Adrenal gland (tissue), 5 donors: ENCODE measurements at regions not wholly inside any gene's neighbourhood (a gene's known extent, or its start where the extent isn't known, plus 50 kb on each side); places are given as distances from the start of the nearest gene placed in this dataset.

Source experiments
- CTCF ChIP-seq, 6 experiments: fragments of 450-650 bp in 4 of 6; fragments of 200-600 bp in 2 of 6; sonication (generic) in 1 of 6; IDR thresholded peaks; 1 replicate in 5 of 6; 2 replicates in 1 of 6; pipeline versions ENCODE4 v1.5.1 to v1.8.0; 2016 to 2021; ENCODE audit warnings: antibody characterized with exemption in 6 of 6, mild to moderate bottlenecking in 2 of 6, moderate library complexity in 1 of 6
- POLR2A ChIP-seq, 2 donors: fragments of 450-650 bp; IDR thresholded peaks; one replicate each; pipeline ENCODE4 v1.6.1; 2017; ENCODE audit warnings: antibody characterized with exemption in 2 of 2, mild to moderate bottlenecking in 2 of 2, moderate library complexity in 1 of 2
- donor health status: DM: no; HTN: no; CAD: no.

DNA sequence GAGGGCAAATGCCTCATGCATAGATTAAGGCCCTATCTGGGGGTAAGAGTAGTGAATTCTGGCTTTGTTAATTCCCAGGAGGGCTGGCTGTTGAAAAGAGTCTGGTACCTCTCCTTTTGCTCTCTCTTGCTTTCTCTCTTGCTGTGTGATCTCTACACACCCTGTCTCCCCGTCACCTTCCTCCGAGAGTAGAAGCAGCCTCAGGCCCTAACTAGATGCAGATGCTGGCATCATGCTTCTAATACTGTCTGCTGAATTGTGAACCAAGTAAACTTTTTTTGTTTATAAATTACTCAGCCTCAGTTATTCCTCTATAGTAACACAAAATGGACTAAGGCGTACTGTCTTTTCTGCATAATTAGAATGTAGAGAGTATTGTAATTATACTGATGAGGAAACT is 908.1 kb downstream of the DIPK2A start:
- TF ChIP-seq CTCF (IDR thresholded peaks at IDR 0.05) (no peak), POLR2A (IDR thresholded peaks at IDR 0.05) (no peak)
